Right forelimb (tissue), 1 donor: ENCODE measurements at regions not wholly inside any gene's neighbourhood (a gene's known extent, or its start where the extent isn't known, plus 50 kb on each side); places are given as distances from the start of the nearest gene placed in this dataset.

Experiments used
- DNase-seq: peaks from one replicate; pipeline ENCODE4 v3.0.0-alpha.2; 2018

DNA sequence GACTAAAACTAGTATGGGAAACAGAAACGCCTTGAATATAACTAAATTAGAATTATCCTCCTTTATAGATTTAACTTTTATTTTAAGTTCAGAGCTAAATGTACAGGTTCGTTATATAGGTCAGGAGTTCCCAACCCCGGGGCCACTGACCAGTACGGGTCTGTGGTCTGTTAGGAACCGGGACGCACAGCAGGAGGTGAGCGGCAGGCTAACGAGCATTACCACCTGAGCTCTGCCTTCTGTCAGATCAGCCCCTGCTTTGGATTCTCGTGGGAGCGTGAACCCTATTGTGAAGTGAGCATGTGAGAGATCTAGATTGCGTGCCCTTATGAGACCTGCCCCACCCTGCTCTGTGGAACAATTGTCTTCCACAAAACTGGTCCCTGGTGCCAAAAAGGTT, 51.0 kb downstream of the FAT4 start:
- DNase-seq = no peak

DNA sequence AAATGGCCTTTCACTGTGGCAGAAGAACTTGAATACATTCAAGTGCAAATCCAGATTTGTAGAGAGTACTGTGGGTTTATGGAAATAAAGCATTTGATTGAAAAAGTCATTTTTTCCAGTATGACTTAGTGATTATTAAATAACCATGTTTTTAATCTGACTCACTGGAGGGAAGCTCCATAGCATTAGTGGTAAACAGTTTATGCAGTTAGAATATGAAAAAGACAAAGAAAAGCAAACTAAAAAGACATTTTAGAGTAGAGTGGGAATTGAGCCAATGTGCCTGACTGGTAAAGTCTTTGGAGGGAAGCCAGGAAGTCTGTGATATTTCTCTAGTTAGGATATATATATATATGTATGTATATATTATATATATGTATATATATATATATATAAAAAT, 53.4 kb downstream of the FAT4 start:
- DNase-seq = no peak

DNA sequence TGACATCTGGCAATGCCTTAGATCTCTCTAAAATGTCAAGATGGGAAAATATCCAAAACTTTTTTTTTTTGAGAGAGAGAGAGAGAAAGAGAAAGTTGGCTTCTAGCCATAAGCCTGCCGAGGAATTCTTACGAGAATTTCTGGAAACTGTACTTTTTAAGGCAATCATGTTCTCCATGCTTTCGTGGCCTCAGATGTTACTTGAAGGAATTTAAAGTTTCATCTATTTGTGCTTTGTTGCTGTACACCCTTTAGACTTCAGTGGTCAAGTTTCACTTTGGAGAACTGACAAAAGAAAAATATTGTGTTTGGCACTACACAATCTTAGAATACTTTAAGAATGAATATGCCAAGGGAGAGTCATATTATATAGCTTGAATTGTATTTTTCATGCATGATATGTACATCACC, 53.9 kb downstream of the FAT4 start:
- no peak for DNase-seq

DNA sequence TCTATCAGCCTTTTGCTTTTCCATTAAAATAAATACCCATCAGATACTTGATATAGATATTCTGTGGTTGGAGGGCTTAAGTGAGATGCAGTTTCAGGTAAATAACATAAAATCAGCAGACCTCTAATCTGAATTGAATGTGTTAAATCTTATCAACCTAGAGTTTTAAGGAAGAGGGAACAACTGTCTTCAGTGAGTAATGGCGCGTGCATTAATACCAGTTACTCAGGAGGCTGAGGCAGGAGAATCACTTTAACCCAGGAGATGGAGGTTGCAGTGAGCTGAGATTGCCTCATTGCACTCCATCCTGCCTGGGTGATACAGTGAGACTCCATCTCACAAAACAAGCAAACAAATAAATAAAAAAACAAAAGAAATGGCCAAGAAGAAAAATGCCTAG, 54.3 kb downstream of the FAT4 start:
- DNase-seq = no peak

DNA sequence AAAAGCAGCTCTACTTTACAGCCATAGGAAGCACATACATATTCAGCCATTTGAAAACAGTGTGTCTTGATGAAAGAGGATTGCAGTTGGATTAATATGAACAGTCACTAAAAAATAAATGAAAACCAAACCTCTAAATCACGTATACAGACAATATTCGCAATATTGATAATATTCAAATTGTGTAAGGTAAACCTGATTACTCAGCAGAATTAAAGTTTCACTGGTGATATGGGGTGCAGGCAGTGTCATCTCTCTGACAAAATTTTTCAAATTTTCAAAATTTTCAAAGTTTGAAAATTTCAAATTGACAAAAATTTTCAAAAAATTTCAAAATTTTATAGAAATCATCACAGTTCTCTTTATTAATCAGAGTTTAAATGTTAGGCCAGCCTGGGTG, 55.7 kb downstream of the FAT4 start:
- no peak for DNase-seq

DNA sequence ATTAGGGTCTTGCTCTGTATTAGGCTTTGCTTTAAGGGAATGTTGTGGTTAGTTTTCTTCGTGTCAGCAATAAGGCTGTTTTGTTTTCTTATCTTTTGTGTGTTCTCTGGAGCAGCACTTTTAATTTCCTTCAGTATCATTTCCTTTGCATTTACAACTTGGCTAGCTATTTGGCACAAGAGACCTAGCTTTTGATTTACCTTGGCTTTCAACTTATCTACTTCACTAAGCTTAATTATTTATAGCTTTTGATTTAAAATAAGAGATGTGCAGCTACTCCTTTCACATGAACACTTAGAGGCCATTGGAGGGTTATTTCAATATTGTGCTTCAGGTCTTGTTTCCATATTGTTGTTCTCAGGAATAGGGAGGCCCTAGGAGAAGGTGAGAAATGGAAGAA, 68.2 kb downstream of the FAT4 start:
- no peak for DNase-seq

DNA sequence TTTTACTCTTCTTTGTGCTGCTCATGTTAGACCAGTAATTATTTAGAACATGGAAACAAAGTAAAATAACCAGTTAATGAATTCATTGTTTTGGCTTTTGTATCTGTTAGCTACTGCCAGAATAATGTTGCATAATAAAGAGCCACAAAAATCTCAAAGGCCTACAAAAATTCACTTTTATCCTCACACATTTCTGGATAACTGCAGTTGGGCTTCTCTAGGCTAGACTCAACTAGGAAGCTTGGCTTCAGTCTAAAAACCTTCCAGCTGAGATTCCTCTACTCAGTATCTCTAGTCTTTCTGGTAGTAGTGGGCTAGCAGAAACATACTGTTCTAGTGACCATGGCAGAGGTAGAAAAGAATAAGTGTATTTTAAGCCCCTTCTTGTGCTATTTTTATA, 73.0 kb downstream of the FAT4 start:
- no peak for DNase-seq

DNA sequence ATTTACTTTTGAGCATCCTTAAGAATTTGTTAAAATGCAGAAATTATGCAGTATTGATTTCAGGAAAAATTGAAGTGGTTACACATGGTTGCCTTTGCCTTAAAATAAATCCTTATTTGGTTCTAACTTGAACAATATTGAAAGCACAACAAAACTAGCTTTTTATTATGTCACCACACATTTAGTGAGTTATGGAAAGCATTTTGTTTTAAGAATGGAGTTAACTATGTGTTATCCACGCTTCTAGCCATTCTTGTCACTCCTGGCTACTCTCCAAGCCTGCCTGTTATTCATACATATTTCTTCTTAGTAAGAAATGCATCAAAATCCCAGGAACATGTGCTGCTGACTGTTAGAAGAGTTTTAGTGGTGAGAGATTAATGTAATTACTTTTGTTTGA, 73.9 kb downstream of the FAT4 start:
- no peak for DNase-seq

DNA sequence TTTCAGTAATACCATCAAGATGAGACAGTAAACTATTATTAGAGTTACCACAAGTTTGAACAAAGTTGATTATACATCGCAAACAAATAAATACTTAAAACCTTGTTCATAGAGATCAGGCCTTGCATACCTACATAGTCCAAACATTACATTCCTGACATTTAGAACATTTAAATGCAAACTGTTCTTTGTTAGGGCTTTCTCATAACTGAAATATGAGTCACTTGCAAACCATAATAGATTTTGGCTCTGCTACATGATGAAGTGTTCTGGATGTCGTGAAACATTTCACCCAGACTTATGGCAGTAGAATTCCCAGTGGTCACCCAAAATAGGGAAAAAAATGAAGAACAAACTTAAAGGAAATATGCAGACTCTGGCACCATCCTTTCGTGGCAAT, 75.0 kb downstream of the FAT4 start:
- no peak for DNase-seq

DNA sequence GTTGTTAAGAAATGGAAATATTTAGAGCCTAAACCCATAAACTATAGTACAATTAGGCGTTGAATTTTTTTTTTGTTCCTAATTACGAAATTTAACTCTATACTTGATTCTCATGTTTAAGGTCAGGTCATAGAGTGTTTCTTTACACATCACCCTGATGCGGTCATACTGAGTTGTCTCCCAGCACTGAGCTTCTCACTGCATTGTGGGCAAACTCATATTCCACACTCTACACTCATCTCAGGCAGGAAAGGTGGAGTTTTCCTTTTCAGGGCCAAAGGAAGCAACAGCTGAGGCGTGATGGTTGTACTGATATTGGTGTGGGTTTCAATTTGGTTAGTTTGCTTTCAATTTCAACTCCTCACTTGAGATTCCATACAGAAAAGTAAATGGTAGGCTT, 75.4 kb downstream of the FAT4 start:
- DNase-seq = no peak

DNA sequence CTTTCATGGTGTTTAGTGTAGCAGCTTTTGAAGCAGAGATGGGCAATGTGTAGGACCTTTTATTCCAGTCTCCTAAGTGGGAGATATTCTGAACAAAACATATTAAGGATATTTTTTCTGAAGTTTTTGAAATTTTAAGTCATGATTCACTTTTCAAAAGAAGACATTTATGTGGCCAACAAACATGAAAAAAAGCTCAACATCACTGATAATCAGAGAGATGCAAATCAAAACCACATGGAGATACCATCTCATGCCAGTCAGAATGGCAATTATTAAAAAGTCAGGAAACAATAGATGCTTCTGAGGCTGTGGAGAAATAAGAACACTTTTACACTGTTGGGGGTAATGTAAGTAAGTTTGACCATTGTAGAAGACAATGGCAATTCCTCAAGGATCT, 76.0 kb downstream of the FAT4 start:
- DNase-seq = no peak

DNA sequence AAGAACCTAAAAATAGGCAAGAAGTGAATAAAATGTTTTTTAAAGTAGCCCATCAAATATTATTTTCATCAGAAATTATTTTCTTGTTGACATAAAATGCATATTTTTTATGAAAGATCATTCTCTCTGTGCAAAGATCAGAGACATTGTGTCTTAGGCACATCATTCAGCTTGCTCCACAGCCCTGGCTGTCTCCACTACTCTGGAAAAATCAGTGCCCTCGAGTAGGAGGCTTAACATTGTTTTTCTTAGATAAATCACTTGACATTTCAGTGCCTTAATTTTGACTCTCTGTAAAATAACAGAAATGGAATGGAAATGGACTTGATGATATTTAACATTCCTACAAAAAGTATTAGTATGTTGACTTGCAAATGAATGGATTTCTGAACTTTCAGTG, 77.9 kb downstream of the FAT4 start:
- no peak for DNase-seq

DNA sequence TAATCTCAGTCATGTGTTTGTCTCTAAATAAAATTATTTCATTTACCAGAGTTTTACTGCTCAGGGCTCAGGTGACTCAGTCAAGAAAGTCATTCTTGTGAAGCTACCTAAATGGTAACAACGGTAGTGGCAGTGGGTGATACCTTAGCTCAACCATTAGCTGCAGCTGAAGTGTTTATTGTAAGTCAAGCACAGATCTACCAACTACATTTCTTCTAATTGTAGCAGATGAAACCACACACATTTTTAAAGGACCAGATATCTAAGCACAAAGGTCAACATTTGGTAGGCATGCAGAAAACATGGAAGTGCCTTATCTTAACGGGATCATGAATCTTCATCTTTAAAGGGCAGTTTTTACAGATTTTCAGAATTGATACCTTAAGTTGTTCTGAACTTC, 79.1 kb downstream of the FAT4 start:
- DNase-seq = no peak

DNA sequence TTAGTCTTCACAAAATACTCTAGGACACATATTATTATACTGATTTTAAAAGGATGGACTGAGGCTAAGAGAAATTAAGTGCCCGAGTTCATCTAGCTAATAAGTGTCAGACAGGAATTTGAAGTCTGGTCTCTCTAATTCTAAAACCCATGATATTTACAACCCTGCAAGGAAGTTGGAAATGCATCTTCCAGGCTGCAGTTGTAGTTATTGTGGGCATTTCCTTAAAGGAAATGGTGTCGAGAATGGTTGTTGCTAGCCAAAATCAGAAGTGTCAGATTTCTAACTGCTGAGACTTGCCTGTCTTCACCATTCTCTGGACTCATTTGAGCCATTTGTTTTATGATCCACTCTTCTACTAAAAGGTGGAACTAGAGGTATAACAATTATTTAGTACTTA, 82.5 kb downstream of the FAT4 start:
- no peak for DNase-seq

DNA sequence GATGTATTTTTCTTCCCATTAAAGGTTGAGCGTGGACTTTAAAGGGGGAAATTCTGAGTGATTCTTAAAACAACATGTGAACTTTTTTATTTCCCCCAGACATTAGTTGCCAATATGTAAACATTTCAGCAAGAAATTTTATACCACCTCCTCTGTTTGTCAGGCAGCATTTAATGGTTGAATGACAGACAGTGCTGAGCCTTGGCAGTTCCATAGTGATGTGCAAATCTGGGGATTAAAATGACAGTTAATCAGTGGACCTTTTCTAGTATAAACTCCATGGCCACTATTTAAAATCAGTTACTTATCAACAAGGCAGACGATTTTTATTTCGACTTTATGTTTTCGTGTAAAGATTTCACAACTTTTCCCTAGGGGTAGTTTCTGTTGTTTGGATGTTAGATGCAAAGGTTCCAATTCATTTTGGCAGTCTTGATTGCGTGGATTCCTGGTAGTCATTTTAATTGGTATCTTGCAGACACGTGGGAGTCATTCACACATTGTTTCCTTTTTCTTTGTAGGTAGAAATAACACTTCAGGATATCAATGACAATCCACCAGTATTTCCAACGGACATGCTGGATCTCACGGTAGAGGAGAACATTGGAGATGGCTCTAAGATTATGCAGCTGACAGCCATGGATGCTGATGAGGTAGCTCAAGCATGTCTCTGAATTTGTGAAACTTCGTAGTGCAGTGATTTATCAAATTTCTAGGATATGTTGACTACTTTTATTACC, 83.7 kb downstream of the FAT4 start:
- DNase-seq = no peak

DNA sequence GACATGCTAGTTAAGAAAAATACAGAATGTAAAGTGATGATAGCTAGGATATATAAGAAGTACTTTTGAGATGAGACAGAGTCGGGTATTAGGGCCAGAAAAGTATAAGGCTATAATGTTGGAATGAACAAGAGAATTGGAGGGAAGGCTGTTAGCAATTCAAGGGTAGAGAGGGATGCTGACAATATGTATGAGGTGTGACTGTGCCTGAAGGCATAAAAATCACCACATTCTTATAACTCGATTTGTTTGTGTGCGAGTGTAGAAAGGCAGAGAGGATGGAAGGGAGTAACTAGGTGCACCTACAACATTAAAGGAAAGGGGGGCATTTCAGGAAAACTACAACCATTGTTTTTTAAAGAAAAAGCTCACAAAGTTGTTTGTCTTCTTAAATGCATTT, 86.0 kb downstream of the FAT4 start:
- DNase-seq = no peak

DNA sequence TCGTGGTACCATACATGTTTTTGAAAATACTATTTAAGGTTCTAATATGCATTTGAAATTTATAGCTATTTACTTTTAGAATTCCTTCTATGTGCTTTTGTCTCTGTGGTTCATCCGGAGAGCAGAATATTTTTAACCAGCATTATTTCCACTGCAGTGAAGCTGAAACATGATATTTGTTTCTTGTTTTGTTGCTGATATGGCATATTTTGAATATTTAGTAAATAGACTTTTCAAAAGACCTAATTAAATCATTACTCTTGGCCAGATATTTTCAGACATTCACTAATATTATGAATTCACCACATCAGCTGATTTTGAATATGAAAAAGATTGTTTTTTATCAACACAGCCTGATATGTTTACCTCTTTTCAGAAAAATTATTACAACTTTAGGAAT, 87.0 kb downstream of the FAT4 start:
- no peak for DNase-seq

DNA sequence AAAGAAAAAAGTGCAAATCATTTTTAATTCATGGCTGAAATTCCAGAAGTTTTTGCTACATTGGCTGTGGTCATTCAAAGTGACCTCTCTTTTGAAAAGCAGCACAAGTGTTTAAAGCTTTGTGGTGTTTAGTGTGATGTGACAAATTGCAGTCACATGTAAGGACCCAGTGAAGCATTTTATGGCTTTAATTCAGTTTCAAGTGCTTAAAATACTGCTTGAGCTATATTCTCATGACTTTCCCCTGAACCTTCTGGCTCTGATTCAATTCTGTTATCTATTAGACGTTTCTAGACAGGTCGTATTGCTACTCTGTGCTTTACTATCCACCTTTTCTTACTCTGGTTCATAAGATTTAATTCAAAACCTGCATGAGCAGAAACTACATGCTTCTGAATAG, 105.8 kb downstream of the FAT4 start:
- no peak for DNase-seq

DNA sequence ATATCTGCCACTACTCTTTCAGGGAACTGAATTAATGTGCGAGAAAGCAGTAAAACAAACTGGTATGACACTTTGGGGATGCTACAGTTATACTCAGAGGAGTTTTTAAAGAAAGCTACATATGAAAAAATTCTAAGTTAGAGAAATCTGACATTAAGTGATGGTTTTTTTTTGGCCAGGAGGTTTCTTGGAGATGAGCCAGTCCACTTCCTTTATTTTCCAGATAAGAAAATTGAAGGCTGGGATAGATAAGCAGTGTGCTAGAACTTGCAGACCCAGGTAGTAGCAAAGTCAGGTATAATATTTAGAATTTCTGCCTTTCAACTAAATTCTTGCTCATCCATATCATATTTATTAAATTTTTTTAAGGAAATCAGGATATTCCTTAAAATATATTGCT, 106.8 kb downstream of the FAT4 start:
- no peak for DNase-seq

DNA sequence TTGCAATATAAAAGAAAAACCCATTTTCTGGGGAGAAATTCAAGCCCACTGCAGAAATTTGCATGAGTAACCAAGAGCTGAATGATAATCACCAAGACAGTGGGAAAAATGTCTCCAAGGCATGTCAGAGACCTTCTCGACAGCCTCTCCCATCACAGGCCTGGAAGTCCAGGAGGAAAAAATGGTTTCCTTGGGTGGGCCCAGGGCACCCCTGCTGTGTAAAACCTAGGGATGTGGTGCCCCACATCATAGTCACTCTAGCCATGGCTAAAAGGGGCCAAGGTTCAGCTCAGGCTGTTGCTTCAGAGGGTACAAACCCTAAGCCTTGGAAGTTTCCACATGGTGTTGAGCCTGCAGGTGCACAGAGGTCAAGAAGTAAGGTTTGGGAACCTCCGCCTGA, 108.4 kb downstream of the FAT4 start:
- DNase-seq = no peak

DNA sequence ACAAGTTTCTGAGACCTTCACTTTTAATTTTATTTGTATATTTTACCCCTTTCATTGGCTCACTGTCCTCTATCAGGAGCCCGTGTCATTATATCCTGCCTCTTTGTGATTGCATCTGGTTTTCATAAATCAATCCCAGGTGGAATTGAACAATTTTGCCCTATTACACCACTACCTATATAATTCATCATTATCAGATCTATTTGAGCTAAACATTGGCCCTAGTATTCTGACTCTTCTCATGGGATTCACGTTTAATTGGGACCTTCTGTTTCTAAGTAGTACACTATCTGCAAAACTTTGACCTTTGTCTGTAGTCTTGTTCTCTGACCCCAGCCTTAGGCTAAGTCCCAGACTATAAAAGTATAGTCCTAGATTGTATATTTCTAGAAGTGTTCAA, 114.1 kb downstream of the FAT4 start:
- no peak for DNase-seq

DNA sequence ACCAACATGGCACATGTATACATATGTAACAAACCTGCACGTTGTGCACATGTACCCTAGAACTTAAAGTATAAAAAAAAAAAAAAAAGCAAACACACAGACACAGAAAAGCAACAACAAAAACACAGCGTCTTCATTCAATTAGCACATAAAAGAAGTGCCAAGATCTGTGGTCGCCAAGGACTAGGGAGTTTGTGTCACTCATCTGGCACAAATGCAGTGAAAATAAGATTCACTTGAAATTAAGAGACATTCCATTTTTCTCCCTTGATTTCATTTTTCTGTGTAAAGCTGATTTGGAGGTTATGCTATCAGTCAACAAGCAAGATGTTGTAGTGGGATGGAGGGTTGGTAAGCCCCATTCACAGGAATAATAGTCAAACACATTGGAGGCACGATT, 115.3 kb downstream of the FAT4 start:
- no peak for DNase-seq

DNA sequence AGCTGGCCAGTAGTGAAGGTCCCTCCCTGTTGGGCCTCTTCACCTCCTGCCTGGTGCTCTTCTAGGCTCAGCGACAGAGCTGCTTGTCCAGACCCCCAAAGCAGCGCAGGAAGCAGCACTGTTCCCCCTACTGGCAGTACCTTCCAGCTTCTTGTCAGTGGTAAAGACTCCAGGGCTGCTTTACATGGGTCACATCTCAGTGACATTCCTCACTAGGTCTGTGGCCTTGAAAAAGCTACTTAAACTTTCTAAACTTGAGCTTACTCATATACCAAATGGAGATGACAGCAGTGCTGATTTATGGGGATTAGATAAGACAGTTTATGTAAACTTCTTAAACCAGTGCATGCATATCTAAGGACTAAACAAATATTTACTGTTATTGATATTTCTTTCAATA, 117.3 kb downstream of the FAT4 start:
- no peak for DNase-seq

DNA sequence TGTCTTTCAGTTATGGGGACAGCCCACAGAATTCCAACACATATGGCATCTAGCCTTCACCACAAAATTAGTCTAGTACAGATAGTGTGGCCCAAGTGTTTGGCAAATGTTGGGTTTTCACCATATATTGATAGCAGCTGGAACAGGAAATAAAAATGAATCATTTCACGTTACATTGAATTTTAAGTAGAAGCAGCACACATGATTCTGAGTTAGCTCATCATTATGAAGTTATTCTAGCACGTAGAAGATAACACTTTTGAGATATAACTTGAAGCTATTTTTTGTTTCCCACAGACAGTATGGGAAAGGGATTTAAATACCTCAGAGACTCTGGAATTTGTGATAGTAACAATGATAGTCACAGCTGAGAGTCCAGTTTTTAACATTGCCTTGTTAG, 118.7 kb downstream of the FAT4 start:
- no peak for DNase-seq

DNA sequence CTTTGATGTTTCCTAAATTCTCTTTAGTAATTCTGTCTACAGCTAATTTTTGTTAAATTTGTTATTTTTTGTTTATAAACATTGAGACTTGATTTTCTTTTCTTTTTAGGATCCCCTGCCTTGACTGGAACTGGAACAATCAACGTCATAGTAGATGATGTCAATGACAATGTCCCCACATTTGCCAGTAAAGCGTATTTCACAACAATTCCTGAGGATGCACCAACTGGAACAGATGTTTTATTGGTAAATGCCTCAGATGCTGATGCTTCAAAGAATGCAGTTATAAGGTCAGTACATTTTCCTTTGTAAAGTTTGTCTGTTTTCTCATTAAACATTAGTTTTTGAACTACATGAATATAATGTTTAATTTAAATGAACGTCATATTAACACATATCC, 119.4 kb downstream of the FAT4 start:
- DNase-seq = no peak

DNA sequence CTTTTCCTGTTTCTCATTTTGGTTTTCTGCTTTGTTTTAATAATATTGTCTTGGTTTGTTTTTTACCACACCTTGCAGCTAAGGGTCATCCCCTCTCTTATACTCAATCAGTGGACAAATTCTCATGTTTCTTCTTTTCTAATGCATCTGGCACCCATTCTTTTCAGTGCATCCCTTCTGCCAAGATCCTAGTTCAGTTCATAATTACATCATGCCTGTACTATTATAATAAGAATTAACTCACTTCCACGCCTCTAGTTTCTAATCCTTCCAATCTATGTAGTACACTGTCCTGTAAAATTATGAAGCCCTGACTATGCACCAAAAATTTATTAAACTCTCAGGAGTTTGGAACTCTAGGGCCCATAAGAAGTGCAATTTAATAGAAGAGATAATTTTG, 126.1 kb downstream of the FAT4 start:
- DNase-seq = no peak
